GM21367 (cell line): ENCODE measurements at regions not wholly inside any gene's neighbourhood (a gene's known extent, or its start where the extent isn't known, plus 50 kb on each side); places are given as distances from the start of the nearest gene placed in this dataset.

ENCODE experiments used
- ATAC-seq: cut with Tn5 transposase; IDR thresholded peaks from one replicate; pipeline ENCODE4 v1.9.1; 2021; ENCODE audit not compliant: unreplicated experiment

- ATAC-seq = no peak
These were observed 143.5 kb downstream of the CHIC2 start for GRCh38 chr4:53920883-53921282.

GRCh38 chr4:53920116-53920515, 144.3 kb downstream of the CHIC2 start:
- no peak for ATAC-seq

- ATAC-seq = no peak
These were observed 144.9 kb downstream of the CHIC2 start for GRCh38 chr4:53919535-53919934.

- ATAC-seq = no peak
These were observed 146.7 kb downstream of the CHIC2 start for GRCh38 chr4:53917729-53918128.

GRCh38 chr4:53916431-53916889, 147.9 kb downstream of the CHIC2 start:
- no peak for ATAC-seq

GRCh38 chr4:53914313-53915016, 149.9 kb downstream of the CHIC2 start:
- ATAC-seq = no peak

- ATAC-seq = no peak
These were observed 150.6 kb downstream of the CHIC2 start for GRCh38 chr4:53913771-53914170.

GRCh38 chr4:53912766-53913497, 151.5 kb downstream of the CHIC2 start:
- no peak for ATAC-seq

- ATAC-seq = peak; percentile 66
These were observed 155.7 kb downstream of the CHIC2 start for GRCh38 chr4:53908661-53909078.

GRCh38 chr4:53907772-53908171, 156.6 kb downstream of the CHIC2 start:
- ATAC-seq = no peak

- ATAC-seq = no peak
These were observed 157.7 kb downstream of the CHIC2 start for GRCh38 chr4:53906606-53907190.

- ATAC-seq = no peak
These were observed 158.4 kb downstream of the CHIC2 start for GRCh38 chr4:53905941-53906377.

GRCh38 chr4:53905276-53905940, 159.0 kb downstream of the CHIC2 start:
- ATAC-seq = no peak

- no peak for ATAC-seq
These were observed 161.6 kb downstream of the CHIC2 start for GRCh38 chr4:53902786-53903185.

- ATAC-seq = no peak
These were observed 164.1 kb downstream of the CHIC2 start for GRCh38 chr4:53900271-53900649.

GRCh38 chr4:53899586-53900270, 164.7 kb downstream of the CHIC2 start:
- ATAC-seq = no peak

GRCh38 chr4:53895137-53895536, 169.3 kb downstream of the CHIC2 start:
- ATAC-seq = no peak

- ATAC-seq = no peak
These were observed 173.9 kb downstream of the CHIC2 start for GRCh38 chr4:53890461-53890860.

GRCh38 chr4:53889326-53890055, 174.9 kb downstream of the CHIC2 start:
- no peak for ATAC-seq

GRCh38 chr4:53886090-53886489, 178.3 kb downstream of the CHIC2 start:
- ATAC-seq = no peak
